ENCODE measurements at regions not wholly inside any gene's neighbourhood (a gene's known extent, or its start where the extent isn't known, plus 50 kb on each side); places are given as distances from the start of the nearest gene placed in this dataset.

DNA sequence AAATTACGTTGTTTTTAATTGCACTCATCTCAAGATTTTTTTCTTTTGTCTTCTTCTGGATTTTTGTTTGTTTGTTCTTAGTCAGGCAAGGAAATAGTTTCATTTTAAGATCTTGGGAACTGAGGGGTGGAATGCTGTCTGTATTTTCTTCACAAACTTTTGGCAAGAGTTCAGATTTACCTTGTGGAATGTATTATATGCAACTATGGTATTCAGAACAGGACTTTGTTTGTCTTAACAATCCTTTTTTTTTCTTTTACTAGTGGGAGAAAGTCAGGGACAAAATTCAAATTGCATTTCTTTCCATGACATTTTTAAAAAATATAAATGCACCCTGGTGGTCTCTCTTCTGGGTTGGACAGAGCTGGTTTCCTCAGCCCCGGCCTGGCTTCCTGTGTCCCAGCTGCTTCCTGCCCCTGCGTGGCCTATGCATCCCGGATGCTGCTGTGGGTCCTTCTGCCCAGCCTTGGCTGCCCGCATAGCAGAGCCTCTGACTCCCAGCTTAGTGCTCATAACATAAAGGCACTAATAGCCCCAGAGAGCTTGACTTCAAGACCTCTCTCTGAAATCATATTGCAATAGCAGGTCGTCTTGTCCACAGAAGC, 520.7 kb downstream of the QKI start:
- Histone ChIP-seq H3K27ac (ENCODE audit: low read length) (no peak overlapping the region), H3K4me2 (ENCODE audit: low read length) (no peak overlapping the region), H3K27me3 (ENCODE audit: insufficient read depth, low read depth, low read length) (no peaks in the 10 kb centered on the region), H3K36me3 (ENCODE audit: insufficient read depth, low read length) (no peaks in the 10 kb centered on the region), H3K9me2 (ENCODE audit: insufficient read depth, low read length) (no peaks in the 10 kb centered on the region), H2AFZ (ENCODE audit: low read depth, low read length) (no peak overlapping the region), H4K20me1 (ENCODE audit: insufficient read depth) (no peaks in the 10 kb centered on the region), H3K4me3 (ENCODE audit: low read length) (no peak overlapping the region), H3F3A (ENCODE audit: insufficient read depth, low read length, poor library complexity, severe bottlenecking) (no peaks in the 10 kb centered on the region), H3K79me2 (replicated peaks; ENCODE audit: insufficient read depth, low read length) (no peaks in the 10 kb centered on the region), H3K9me3 (ENCODE audit: low read length) (no peaks in the 10 kb centered on the region), H3K9ac (ENCODE audit: low read length) (no peak overlapping the region)
- TF ChIP-seq REST (IDR thresholded peaks at IDR 0.05; ENCODE audit: borderline replicate concordance) (no peak), RAD21 (conservative IDR thresholded peaks at IDR 0.05) (no peak), POLR2AphosphoS5 (IDR thresholded peaks at IDR 0.05) (no peak), TAF1 (IDR thresholded peaks at IDR 0.05; ENCODE audit: low read depth) (no peak), EP300 (conservative IDR thresholded peaks at IDR 0.05; ENCODE audit: poor library complexity, severe bottlenecking) (no peak), SMC3 (conservative IDR thresholded peaks at IDR 0.05; ENCODE audit: poor library complexity) (no peak), EZH2 (IDR thresholded peaks at IDR 0.05; ENCODE audit: borderline replicate concordance, insufficient read depth, low read length, poor library complexity, severe bottlenecking) (no peak)
- TF ChIP-seq, protein P1, sequence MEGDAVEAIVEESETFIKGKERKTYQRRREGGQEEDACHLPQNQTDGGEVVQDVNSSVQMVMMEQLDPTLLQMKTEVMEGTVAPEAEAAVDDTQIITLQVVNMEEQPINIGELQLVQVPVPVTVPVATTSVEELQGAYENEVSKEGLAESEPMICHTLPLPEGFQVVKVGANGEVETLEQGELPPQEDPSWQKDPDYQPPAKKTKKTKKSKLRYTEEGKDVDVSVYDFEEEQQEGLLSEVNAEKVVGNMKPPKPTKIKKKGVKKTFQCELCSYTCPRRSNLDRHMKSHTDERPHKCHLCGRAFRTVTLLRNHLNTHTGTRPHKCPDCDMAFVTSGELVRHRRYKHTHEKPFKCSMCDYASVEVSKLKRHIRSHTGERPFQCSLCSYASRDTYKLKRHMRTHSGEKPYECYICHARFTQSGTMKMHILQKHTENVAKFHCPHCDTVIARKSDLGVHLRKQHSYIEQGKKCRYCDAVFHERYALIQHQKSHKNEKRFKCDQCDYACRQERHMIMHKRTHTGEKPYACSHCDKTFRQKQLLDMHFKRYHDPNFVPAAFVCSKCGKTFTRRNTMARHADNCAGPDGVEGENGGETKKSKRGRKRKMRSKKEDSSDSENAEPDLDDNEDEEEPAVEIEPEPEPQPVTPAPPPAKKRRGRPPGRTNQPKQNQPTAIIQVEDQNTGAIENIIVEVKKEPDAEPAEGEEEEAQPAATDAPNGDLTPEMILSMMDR (IDR thresholded peaks at IDR 0.05; ENCODE audit: poor library complexity, severe bottlenecking) = no peak

- Histone ChIP-seq H3K9me2 (ENCODE audit: insufficient read depth, low read length) (no peaks in the 10 kb centered on the region), H3K27ac (ENCODE audit: low read length) (no peak overlapping the region)
Observed at GRCh38 chr6:163930012-163930411, 515.5 kb downstream of the QKI start.

DNA sequence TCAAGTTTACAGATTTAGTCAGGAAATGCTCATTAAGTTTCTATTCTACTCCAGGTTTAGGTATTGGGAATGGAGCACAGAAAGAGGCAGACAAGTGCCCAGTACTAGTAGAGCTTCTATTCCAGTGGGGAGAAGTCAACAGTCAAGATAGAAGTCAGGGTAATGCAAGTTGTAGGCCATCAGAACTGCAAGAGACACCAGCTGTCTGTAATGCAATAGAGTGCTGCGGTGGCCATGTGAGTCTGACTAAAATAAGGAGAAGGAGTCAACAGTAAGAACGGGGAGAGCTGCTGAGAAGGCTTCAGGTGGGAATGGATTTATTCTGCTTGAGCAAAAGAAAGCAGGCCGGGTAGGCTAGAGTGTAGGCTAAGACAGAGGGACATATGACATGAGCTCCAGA, 515.0 kb downstream of the QKI start:
- no peaks in the 10 kb centered on the region for H3K9me3 ChIP-seq (ENCODE audit: low read length)
- H3F3A ChIP-seq (ENCODE audit: insufficient read depth, low read length, poor library complexity, severe bottlenecking) = no peaks in the 10 kb centered on the region
- no peak overlapping the region for H3K4me3 ChIP-seq (ENCODE audit: low read length)
- no peak for TF ChIP-seq RAD21 (conservative IDR thresholded peaks at IDR 0.05)
- no peak overlapping the region for H3K27ac ChIP-seq (ENCODE audit: low read length)
- no peaks in the 10 kb centered on the region for H4K20me1 ChIP-seq (ENCODE audit: insufficient read depth)
- H3K27me3 ChIP-seq (ENCODE audit: insufficient read depth, low read depth, low read length) = no peaks in the 10 kb centered on the region
- H3K9me2 ChIP-seq (ENCODE audit: insufficient read depth, low read length) = no peaks in the 10 kb centered on the region
- H3K36me3 ChIP-seq (ENCODE audit: insufficient read depth, low read length) = no peaks in the 10 kb centered on the region
- no peak overlapping the region for H3K9ac ChIP-seq (ENCODE audit: low read length)
- H2AFZ ChIP-seq (ENCODE audit: low read depth, low read length) = no peak overlapping the region
- H3K79me2 ChIP-seq (replicated peaks; ENCODE audit: insufficient read depth, low read length) = no peaks in the 10 kb centered on the region
- no peak overlapping the region for H3K4me2 ChIP-seq (ENCODE audit: low read length)

More at GRCh38 chr6:163930012-163930411, 515.5 kb downstream of the QKI start:
- Histone ChIP-seq H3K4me3 (ENCODE audit: low read length) (no peak overlapping the region), H4K20me1 (ENCODE audit: insufficient read depth) (no peaks in the 10 kb centered on the region), H3K27me3 (ENCODE audit: insufficient read depth, low read depth, low read length) (no peaks in the 10 kb centered on the region), H3K4me2 (ENCODE audit: low read length) (no peak overlapping the region), H3K9me3 (ENCODE audit: low read length) (no peaks in the 10 kb centered on the region), H2AFZ (ENCODE audit: low read depth, low read length) (no peak overlapping the region), H3F3A (ENCODE audit: insufficient read depth, low read length, poor library complexity, severe bottlenecking) (no peaks in the 10 kb centered on the region), H3K79me2 (replicated peaks; ENCODE audit: insufficient read depth, low read length) (no peaks in the 10 kb centered on the region), H3K9ac (ENCODE audit: low read length) (no peak overlapping the region), H3K36me3 (ENCODE audit: insufficient read depth, low read length) (no peaks in the 10 kb centered on the region)
- no peak for TF ChIP-seq SMC3 (conservative IDR thresholded peaks at IDR 0.05; ENCODE audit: poor library complexity)

Measured in neural cell (in vitro differentiated cells).